Caco-2 (cell line): ENCODE measurements at regions not wholly inside any gene's neighbourhood (a gene's known extent, or its start where the extent isn't known, plus 50 kb on each side); places are given as distances from the start of the nearest gene placed in this dataset.

Source experiments
- BruUV-seq: library from RNA; stranded (reverse); fragments of 400-500 nt; replicated peaks from 2 replicates; lab custom pipeline; 2021; lab: Mats Ljungman, UMichigan
- CTCF ChIA-PET: fragments of 300-600 bp; sonication (Branson Sonifier 250); formaldehyde crosslinking; loops from one replicate; lab custom pipeline; 2022; ENCODE audit warnings: antibody characterized with exemption; lab: Charles Lee
- POLR2A ChIA-PET: fragments of 300-600 bp; sonication (Branson Sonifier 250); formaldehyde crosslinking; loops from one replicate; lab custom pipeline; 2022; ENCODE audit warnings: antibody characterized with exemption; lab: Charles Lee
- DNase-seq, 2 experiments: peaks; one replicate each; pipeline versions ENCODE4 v3.0.0 to v3.0.0-alpha.2; 2020 to 2022
- H3K27me3 ChIP-seq: replicated peaks from 2 replicates; pipeline ENCODE4 v1.6.0; 2011; ENCODE audit warnings: low read length; ENCODE audit not compliant: control insufficient read depth, insufficient read depth
- H3K36me3 ChIP-seq: 2 replicates; pipeline ENCODE4 v1.5.1; 2011; ENCODE audit warnings: low read length; ENCODE audit not compliant: control insufficient read depth, insufficient read depth
- H3K4me1 ChIP-seq: fragments of 250-450 bp; sonication (Bioruptor Pico); 2 replicates; pipeline ENCODE4 v1.5.1; 2020; ENCODE audit warnings: mild to moderate bottlenecking
- H3K4me3 ChIP-seq: 2 replicates; pipeline ENCODE4 v1.5.1; 2011; ENCODE audit warnings: low read depth, mild to moderate bottlenecking, control low read depth, low read length
- H3K9me3 ChIP-seq: fragments of 250-450 bp; sonication (Bioruptor Pico); 2 replicates; pipeline ENCODE4 v1.5.1; 2020; ENCODE audit warnings: mild to moderate bottlenecking, moderate library complexity
- H3K27ac Mint-ChIP-seq: one replicate; pipeline ENCODE4 v1.8.0; 2022; ENCODE audit warnings: mixed read lengths; ENCODE audit not compliant: unreplicated experiment
- H3K27me3 Mint-ChIP-seq: one replicate; pipeline ENCODE4 v1.8.0; 2022; ENCODE audit warnings: mixed read lengths; ENCODE audit not compliant: insufficient read depth, unreplicated experiment
- H3K36me3 Mint-ChIP-seq: one replicate; pipeline ENCODE4 v1.8.0; 2022; ENCODE audit warnings: mild to moderate bottlenecking, mixed read lengths; ENCODE audit not compliant: insufficient read depth, unreplicated experiment
- H3K4me1 Mint-ChIP-seq: one replicate; pipeline ENCODE4 v1.8.0; 2022; ENCODE audit warnings: low read depth, mixed read lengths; ENCODE audit not compliant: unreplicated experiment
- H3K4me3 Mint-ChIP-seq: one replicate; pipeline ENCODE4 v1.8.0; 2022; ENCODE audit warnings: mild to moderate bottlenecking, moderate library complexity, mixed read lengths; ENCODE audit not compliant: unreplicated experiment
- H3K9me3 Mint-ChIP-seq: one replicate; pipeline ENCODE4 v1.8.0; 2022; ENCODE audit warnings: mixed read lengths; ENCODE audit not compliant: unreplicated experiment
- intact Hi-C: fragments of 100-400 bp; cut with micrococcal nuclease; formaldehyde crosslinking; loops from one replicate; pipeline ENCODE4 v1.10.0; 2022; ENCODE audit not compliant: unreplicated experiment
- TF ChIP-seq, protein P1 (sequence below), 2 experiments: fragments of 200-600 bp in 1 of 2; IDR thresholded peaks; 1 replicate in 1 of 2; 2 replicates in 1 of 2; pipeline versions ENCODE4 v1.5.1 to v1.8.0; 2011 to 2022; ENCODE audit warnings: antibody characterized with exemption in 1 of 2, control low read depth in 1 of 2, inconsistent platforms in 1 of 2, low read depth in 1 of 2, low read length in 1 of 2, mild to moderate bottlenecking in 1 of 2, moderate library complexity in 1 of 2; ENCODE audit not compliant: insufficient read depth in 1 of 2, severe bottlenecking in 1 of 2, unreplicated experiment in 1 of 2

DNA sequence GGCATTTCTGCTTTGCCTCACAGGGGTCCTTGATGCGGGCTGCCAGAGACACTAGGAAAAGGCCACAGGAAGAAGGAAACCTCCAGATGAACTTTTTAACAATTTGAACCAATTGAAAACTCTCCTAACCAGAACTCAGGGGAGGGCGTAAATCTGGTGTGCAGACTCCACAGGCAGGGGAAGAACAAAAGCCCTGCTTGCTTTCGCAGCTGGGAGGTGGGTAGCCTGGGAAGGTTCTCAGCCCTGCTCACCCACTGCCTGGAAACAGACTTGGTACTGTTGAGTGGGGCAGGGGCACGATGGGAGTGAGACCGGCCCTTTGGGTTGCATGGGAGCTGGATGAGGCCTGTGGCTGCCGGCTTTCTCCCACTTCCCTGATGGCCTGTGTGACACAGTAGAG is 237.8 kb upstream of the TLE4 start:
- ChIA-PET POLR2A (no interaction called here), CTCF (no interaction called here)
- Mint-ChIP-seq H3K9me3 (no peaks in the 10 kb centered on the region), H3K27me3 (no peaks in the 10 kb centered on the region), H3K27ac (no peak overlapping the region), H3K4me1 (no peaks in the 10 kb centered on the region), H3K4me3 (no peak overlapping the region), H3K36me3 (no peaks in the 10 kb centered on the region)
- Histone ChIP-seq H3K36me3 (no peaks in the 10 kb centered on the region), H3K9me3 (no peaks in the 10 kb centered on the region), H3K4me1 (no peaks in the 10 kb centered on the region), H3K4me3 (no peak overlapping the region), H3K27me3 (no peaks in the 10 kb centered on the region)
- intact Hi-C loops: no loop called here
- TF ChIP-seq, protein P1, sequence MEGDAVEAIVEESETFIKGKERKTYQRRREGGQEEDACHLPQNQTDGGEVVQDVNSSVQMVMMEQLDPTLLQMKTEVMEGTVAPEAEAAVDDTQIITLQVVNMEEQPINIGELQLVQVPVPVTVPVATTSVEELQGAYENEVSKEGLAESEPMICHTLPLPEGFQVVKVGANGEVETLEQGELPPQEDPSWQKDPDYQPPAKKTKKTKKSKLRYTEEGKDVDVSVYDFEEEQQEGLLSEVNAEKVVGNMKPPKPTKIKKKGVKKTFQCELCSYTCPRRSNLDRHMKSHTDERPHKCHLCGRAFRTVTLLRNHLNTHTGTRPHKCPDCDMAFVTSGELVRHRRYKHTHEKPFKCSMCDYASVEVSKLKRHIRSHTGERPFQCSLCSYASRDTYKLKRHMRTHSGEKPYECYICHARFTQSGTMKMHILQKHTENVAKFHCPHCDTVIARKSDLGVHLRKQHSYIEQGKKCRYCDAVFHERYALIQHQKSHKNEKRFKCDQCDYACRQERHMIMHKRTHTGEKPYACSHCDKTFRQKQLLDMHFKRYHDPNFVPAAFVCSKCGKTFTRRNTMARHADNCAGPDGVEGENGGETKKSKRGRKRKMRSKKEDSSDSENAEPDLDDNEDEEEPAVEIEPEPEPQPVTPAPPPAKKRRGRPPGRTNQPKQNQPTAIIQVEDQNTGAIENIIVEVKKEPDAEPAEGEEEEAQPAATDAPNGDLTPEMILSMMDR (IDR thresholded peaks at IDR 0.05; ENCODE audit: insufficient read depth in 1 of 2, low read depth in 1 of 2, low read length in 1 of 2, severe bottlenecking in 1 of 2, unreplicated experiment in 1 of 2): no peak
- DNase-seq: no peak
- BruUV-seq: no TSS peak

DNA sequence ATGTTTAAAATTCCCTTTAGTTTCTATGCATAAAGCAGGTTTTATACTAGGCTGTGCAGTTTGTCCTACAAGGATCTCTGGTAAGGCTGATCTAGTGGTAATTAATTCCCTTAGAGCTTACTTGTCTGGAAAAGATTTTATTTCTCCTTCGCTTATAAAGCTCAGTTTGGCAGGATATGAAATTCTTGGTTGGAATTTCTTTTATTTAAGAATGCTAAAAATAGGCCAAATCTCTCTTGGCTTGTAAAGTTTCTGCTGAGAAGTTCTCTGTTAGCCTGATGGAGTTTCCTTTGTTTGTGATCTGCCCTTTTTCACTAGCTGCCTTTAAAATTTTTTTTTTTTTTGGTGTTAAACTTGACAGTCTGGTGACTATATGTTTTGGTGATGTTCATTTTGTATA is 237.1 kb upstream of the TLE4 start:
- H3K36me3 Mint-ChIP-seq: no peaks in the 10 kb centered on the region
- TF ChIP-seq, protein P1 (IDR thresholded peaks at IDR 0.05; ENCODE audit: insufficient read depth in 1 of 2, low read depth in 1 of 2, low read length in 1 of 2, severe bottlenecking in 1 of 2, unreplicated experiment in 1 of 2): no peak
- ChIA-PET POLR2A (no interaction called here), CTCF (no interaction called here)
- no TSS peak for BruUV-seq
- Histone ChIP-seq H3K4me3 (no peak overlapping the region), H3K27me3 (no peaks in the 10 kb centered on the region), H3K9me3 (no peaks in the 10 kb centered on the region), H3K4me1 (no peaks in the 10 kb centered on the region), H3K36me3 (no peaks in the 10 kb centered on the region)
- H3K27ac Mint-ChIP-seq: no peak overlapping the region
- DNase-seq: no peak
- no peak overlapping the region for H3K4me3 Mint-ChIP-seq
- intact Hi-C loops: no loop called here
- H3K4me1 Mint-ChIP-seq: no peaks in the 10 kb centered on the region
- no peaks in the 10 kb centered on the region for H3K27me3 Mint-ChIP-seq
- no peaks in the 10 kb centered on the region for H3K9me3 Mint-ChIP-seq

DNA sequence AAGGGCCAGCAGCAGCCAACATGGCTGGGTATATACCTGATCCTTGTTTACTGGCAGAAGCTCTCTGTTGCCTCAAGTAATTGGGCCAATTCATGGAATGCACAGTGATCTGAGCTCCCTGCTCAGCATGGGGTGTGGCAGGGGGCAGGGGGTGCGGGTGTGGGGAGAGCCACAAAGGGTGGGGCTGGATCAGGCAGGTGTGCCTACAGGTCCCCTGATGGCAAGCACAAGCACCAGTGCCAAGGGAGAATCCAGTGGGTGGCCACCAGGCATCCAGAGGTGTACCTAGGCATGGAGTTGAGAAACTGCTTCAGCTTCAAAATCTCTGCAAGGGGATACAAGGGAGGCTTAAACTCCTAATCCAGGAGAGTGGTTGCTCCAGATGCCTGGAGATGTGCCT is 235.8 kb upstream of the TLE4 start:
- no peak overlapping the region for H3K4me3 Mint-ChIP-seq
- ChIA-PET CTCF (no interaction called here), POLR2A (no interaction called here)
- no peaks in the 10 kb centered on the region for H3K9me3 ChIP-seq
- H3K27ac Mint-ChIP-seq: no peak overlapping the region
- H3K4me1 ChIP-seq: no peaks in the 10 kb centered on the region
- H3K36me3 ChIP-seq: no peaks in the 10 kb centered on the region
- no peaks in the 10 kb centered on the region for H3K27me3 Mint-ChIP-seq
- TF ChIP-seq, protein P1 (IDR thresholded peaks at IDR 0.05; ENCODE audit: insufficient read depth in 1 of 2, low read depth in 1 of 2, low read length in 1 of 2, severe bottlenecking in 1 of 2, unreplicated experiment in 1 of 2): no peak
- H3K27me3 ChIP-seq: no peaks in the 10 kb centered on the region
- no TSS peak for BruUV-seq
- intact Hi-C loops: no loop called here
- DNase-seq: no peak
- H3K4me3 ChIP-seq: no peak overlapping the region
- H3K4me1 Mint-ChIP-seq: no peaks in the 10 kb centered on the region
- no peaks in the 10 kb centered on the region for H3K36me3 Mint-ChIP-seq
- H3K9me3 Mint-ChIP-seq: no peaks in the 10 kb centered on the region
